Ectodermal cell (in vitro differentiated cells): ENCODE measurements at regions not wholly inside any gene's neighbourhood (a gene's known extent, or its start where the extent isn't known, plus 50 kb on each side); places are given as distances from the start of the nearest gene placed in this dataset.
"Not testable (repeated sequence)": the region's sequence is repeated elsewhere in the genome, so short reads cannot be mapped to it uniquely, and the experiment has no call there.

Experiments
- H3K27ac ChIP-seq: 2 replicates; pipeline ENCODE4 v1.7.0; 2013; ENCODE audit warnings: mild to moderate bottlenecking, low read depth, low read length; ENCODE audit not compliant: insufficient read depth, poor library complexity, severe bottlenecking
- H3K27me3 ChIP-seq: 2 replicates; pipeline ENCODE4 v1.7.0; 2013; ENCODE audit warnings: mild to moderate bottlenecking, low read length; ENCODE audit not compliant: insufficient read depth, control insufficient read depth, poor library complexity, severe bottlenecking
- H3K36me3 ChIP-seq: one replicate; pipeline ENCODE4 v1.7.0; 2013; ENCODE audit warnings: low read length; ENCODE audit not compliant: control insufficient read depth, insufficient read depth
- H3K4me1 ChIP-seq: one replicate; pipeline ENCODE4 v1.7.0; 2013; ENCODE audit warnings: low read length; ENCODE audit not compliant: control insufficient read depth, insufficient read depth
- H3K4me3 ChIP-seq: 2 replicates; pipeline ENCODE4 v1.7.0; 2013; ENCODE audit warnings: low read depth, low read length, control low read depth; ENCODE audit not compliant: insufficient read depth
- H3K9me3 ChIP-seq: 2 replicates; pipeline ENCODE4 v1.7.0; 2013; ENCODE audit warnings: mild to moderate bottlenecking, low read length, moderate library complexity; ENCODE audit not compliant: control insufficient read depth
- WGBS, 2 experiments: methylation state at CpG; one replicate each; pipeline ENCODE4 v1.1.7; 2013; ENCODE audit warnings: missing lambda C conversion rate in 2 of 2; 5-methylcytosine and 5-hydroxymethylcytosine counted together

DNA sequence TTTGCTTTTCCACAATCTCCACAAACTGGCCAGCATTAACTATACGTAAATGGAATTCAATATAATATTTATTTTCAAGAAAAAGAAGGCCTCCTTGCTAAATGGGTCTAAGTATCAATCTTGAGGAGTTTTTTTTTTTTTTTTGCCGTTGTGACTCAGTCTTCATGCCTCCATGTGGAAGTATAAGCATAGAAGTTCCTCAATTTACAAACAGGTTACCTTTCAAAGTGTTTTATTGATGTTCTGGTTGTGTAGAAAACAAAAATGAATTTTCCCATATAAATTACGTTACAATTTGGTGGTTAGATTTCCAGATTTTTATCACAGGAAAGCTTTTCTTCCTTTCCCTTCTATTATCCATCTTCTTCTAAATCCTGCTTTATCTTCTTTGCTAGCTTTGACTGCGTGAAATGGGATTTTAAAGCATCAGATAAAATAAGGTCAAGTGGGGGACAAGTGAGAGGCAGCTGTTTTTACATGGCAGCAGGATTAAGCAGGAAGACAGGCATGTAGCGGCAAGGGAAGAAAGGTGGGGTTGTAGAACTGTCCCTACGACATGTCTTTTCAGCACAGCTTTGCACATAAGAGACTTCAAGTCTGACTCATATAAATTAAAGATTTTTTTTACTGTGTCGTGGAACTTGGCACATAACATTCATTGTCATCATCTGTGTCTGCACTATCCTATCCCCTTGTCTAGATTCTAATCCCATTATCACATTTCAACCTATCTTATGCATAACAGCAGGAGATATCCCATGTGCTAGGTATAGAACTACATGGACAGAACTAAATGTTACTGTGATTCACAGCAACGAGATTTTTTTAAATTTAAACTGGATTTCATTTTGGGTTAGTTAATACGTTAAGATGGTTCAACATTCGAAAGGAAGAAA lies 135.3 kb upstream of the FAM3C start:
- H3K36me3 ChIP-seq, result no peaks in the 10 kb centered on the region
- H3K9me3 ChIP-seq, result no peaks in the 10 kb centered on the region
- no peak overlapping the region for H3K27ac ChIP-seq
- WGBS, 2 experiments, result 93 to 95% methylated on average over 7 to 8 of the region's 10 CpGs
- no peak overlapping the region for H3K4me3 ChIP-seq
- H3K4me1 ChIP-seq, result peaks cover 11% of the 10 kb centered on the region
- H3K27me3 ChIP-seq, result no peaks in the 10 kb centered on the region

GRCh38 chr7:121530227-121531174 lies 134.4 kb upstream of the FAM3C start:
- Histone ChIP-seq H3K9me3 (no peaks in the 10 kb centered on the region), H3K4me1 (peaks cover 11% of the 10 kb centered on the region), H3K27me3 (no peaks in the 10 kb centered on the region), H3K27ac (peak overlapping the region; percentile 39), H3K36me3 (no peaks in the 10 kb centered on the region), H3K4me3 (no peak overlapping the region)
- 83 to 88% methylated on average over 4 of the region's 4 CpGs for WGBS, 2 experiments

- no peaks in the 10 kb centered on the region for H3K27me3 ChIP-seq
- no peaks in the 10 kb centered on the region for H3K9me3 ChIP-seq
- WGBS, 2 experiments, result 97 to 98% methylated on average over 1 to 3 of the region's 3 CpGs
- H3K4me1 ChIP-seq, result peaks cover 11% of the 10 kb centered on the region
- no peak overlapping the region for H3K27ac ChIP-seq
- no peaks in the 10 kb centered on the region for H3K36me3 ChIP-seq
- no peak overlapping the region for H3K4me3 ChIP-seq
These were observed 132.9 kb upstream of the FAM3C start for GRCh38 chr7:121529003-121529402.

- H3K9me3 ChIP-seq, H3K36me3 ChIP-seq, H3K27ac ChIP-seq, H3K4me3 ChIP-seq, H3K27me3 ChIP-seq: not testable (repeated sequence)
- 90 to 95% methylated on average over 3 of the region's 3 CpGs for WGBS, 2 experiments
- peaks cover 11% of the 10 kb centered on the region for H3K4me1 ChIP-seq
These were observed 130.1 kb upstream of the FAM3C start for GRCh38 chr7:121526210-121526609.

- no peak overlapping the region for H3K27ac ChIP-seq
- H3K27me3 ChIP-seq, result no peaks in the 10 kb centered on the region
- no peaks in the 10 kb centered on the region for H3K9me3 ChIP-seq
- no peak overlapping the region for H3K4me3 ChIP-seq
- peaks cover 6% of the 10 kb centered on the region for H3K4me1 ChIP-seq
- 93 to 94% methylated on average over 4 of the region's 4 CpGs for WGBS, 2 experiments
- H3K36me3 ChIP-seq, result no peaks in the 10 kb centered on the region
These were observed 129.2 kb upstream of the FAM3C start for GRCh38 chr7:121525155-121525819.

- Histone ChIP-seq H3K27ac (no peak overlapping the region), H3K36me3 (no peaks in the 10 kb centered on the region), H3K4me1 (no peaks in the 10 kb centered on the region), H3K27me3 (no peaks in the 10 kb centered on the region), H3K4me3 (no peak overlapping the region), H3K9me3 (no peaks in the 10 kb centered on the region)
- WGBS, 2 experiments, result 91 to 97% methylated on average over 3 of the region's 3 CpGs
These were observed 125.7 kb upstream of the FAM3C start for GRCh38 chr7:121521711-121522400.

DNA sequence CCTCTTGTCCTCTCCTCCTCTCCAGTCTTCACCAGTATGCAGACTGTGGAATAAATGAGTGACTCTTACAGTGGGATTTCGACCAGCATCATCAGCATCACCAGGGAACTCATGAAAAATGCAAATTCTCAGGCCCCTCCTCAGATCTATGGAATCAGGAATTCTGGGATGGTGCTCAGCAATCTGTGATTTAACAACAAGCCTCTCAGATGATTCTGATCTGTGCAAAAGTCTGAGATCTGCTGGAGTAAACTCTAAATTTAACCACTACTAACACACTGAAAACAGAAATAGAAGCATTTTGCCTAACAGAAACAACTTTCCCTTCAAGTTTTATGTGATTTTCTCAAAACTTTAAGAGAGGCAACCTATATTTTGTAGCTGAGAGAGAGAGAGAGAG lies 124.8 kb upstream of the FAM3C start:
- no peaks in the 10 kb centered on the region for H3K27me3 ChIP-seq
- WGBS, 2 experiments, result 89 to 91% methylated on average over 1 of the region's 1 CpG
- H3K36me3 ChIP-seq, result no peaks in the 10 kb centered on the region
- no peaks in the 10 kb centered on the region for H3K4me1 ChIP-seq
- no peak overlapping the region for H3K27ac ChIP-seq
- no peak overlapping the region for H3K4me3 ChIP-seq
- no peaks in the 10 kb centered on the region for H3K9me3 ChIP-seq

GRCh38 chr7:121519548-121520521 lies 123.7 kb upstream of the FAM3C start:
- no peak overlapping the region for H3K27ac ChIP-seq
- H3K36me3 ChIP-seq, result no peaks in the 10 kb centered on the region
- H3K27me3 ChIP-seq, result no peaks in the 10 kb centered on the region
- H3K4me3 ChIP-seq, result no peak overlapping the region
- H3K4me1 ChIP-seq, result no peaks in the 10 kb centered on the region
- H3K9me3 ChIP-seq, result no peaks in the 10 kb centered on the region
- WGBS, 2 experiments, result 93 to 95% methylated on average over 9 to 10 of the region's 10 CpGs

GRCh38 chr7:121517591-121517990 lies 121.5 kb upstream of the FAM3C start:
- WGBS, 2 experiments, result 93 to 94% methylated on average over 2 of the region's 2 CpGs
- Histone ChIP-seq H3K27me3 (no peaks in the 10 kb centered on the region), H3K27ac (no peak overlapping the region), H3K4me3 (no peak overlapping the region), H3K4me1 (no peaks in the 10 kb centered on the region), H3K9me3 (no peaks in the 10 kb centered on the region), H3K36me3 (no peaks in the 10 kb centered on the region)
